ENCODE measurements at regions not wholly inside any gene's neighbourhood (a gene's known extent, or its start where the extent isn't known, plus 50 kb on each side); places are given as distances from the start of the nearest gene placed in this dataset.

GRCh38 chr7:135831455-135832195 is 83.0 kb upstream of the FAM180A start:
- no peak for TF ChIP-seq CTCF (IDR thresholded peaks at IDR 0.05; ENCODE audit: low read length)
- TF ChIP-seq EZH2phosphoT487 (IDR thresholded peaks at IDR 0.05; ENCODE audit: low read length) = no peak
- no peak for TF ChIP-seq EZH2 (optimal IDR thresholded peaks at IDR 0.05; ENCODE audit: low read depth, low read length)

Measured in MM.1S (cell line).